NCI-H1417 treated with DMSO at 0.1 percent for 48 hours (cell line): ENCODE measurements at regions not wholly inside any gene's neighbourhood (a gene's known extent, or its start where the extent isn't known, plus 50 kb on each side); places are given as distances from the start of the nearest gene placed in this dataset.

Experiments used
- DNase-seq: peaks from one replicate; lab custom pipeline; 2025; lab: John Stamatoyannopoulos, UW

GRCh38 chr3:17983106-17983505 lies 240.7 kb upstream of the TBC1D5 start:
- DNase-seq: no peak

DNA sequence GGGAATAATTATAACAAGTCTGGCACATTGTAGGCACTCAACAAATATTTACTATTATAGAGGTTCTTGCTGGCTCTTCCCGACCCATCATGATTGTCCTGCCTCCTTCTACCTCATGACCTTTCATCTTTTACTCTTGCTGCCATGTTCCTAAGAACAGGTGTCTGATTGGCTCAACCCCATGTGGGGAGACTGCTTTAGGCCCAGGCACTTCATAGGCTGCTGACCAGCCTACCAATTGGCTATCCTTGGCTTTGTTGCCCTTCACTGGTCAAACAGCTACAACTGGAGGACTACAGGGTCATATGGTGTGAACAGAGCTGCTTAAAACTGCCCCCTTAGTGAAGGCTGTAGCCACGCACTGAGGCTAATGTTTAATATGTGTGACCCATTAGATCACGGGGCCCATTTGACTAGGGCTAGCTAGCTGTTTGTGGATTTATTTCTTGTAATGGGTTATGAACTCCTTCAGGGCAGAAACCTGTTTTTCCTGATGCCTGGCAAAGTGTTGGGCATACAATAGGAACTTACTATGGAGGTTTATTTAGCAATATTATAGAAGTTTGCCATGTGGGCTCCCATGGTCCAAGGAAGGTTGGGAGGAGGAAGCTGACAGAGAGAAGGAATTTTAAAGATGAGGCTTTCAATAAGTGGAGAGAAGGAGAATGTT lies 239.9 kb upstream of the TBC1D5 start:
- no peak for DNase-seq

DNA sequence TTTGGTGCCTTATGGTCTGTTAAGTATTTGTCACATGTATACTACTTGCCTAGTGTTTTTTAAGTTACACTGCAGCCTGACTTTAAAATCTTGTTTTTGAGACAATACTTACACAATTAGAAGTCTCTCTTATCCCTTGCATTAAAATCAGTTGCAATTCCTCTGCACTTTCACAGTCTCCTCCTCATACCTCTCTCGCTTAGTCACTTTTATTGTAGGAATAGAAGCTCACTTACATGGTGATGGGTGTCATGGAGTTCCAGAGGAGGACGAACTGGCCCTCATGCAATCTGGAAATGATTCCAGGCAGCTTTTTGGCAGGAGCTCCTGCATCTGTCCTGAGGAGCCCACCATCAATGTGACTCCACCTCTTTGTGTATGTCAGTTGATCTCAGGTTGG lies 238.4 kb upstream of the TBC1D5 start:
- no peak for DNase-seq

DNA sequence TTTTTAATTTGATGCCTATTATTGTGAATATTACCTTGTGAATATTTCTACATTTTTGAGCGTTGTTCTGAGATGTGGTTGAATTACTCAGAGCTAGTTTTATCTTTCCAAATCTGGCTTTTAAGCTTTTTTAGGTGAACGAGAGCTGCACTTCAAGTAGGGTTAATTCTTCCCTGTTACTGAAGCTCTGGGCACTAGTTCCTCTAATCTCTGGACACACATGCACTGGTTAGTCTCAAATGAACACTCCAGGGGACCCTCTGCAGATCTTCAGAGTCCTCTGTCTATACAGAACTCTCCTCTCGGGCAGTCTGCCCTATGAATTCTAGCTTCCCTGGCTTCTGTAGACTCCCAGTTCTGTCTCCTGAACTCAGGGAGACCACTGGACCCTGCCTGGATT lies 237.5 kb upstream of the TBC1D5 start:
- no peak for DNase-seq

GRCh38 chr3:17979252-17979651 lies 236.8 kb upstream of the TBC1D5 start:
- no peak for DNase-seq

DNA sequence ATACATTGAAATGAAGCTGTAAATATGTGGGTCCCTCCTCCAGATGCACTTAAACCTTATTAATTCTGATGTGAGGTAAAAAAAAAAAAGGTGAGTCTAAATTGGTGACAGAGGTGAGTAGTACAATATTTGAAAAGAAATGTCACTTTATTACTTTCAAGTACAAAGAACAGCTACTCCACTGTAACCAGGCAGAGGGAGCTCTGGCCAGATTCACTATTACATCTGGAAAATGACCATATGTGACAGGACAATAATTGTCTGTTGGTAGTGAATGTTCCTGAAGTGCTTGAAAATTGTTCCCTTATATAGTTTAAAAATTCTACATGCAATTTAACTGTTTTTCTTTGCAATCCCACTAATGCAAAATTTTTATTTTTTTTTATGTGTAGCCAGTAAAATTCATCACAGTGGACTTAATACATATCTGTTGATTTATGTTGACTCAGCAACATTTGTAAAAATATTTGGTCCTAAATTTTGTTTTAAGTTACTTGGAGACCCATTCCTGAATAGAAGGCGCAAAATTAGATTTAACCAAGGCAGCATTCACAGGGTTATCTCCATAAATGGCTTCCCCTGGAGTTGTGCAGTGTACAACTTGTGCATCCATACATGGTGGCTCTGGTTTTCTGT lies 231.9 kb upstream of the TBC1D5 start:
- no peak for DNase-seq

- no peak for DNase-seq
Measured at GRCh38 chr3:17972959-17973906, 230.8 kb upstream of the TBC1D5 start.

- DNase-seq: no peak
Measured at GRCh38 chr3:17972476-17972875, 230.0 kb upstream of the TBC1D5 start.

DNA sequence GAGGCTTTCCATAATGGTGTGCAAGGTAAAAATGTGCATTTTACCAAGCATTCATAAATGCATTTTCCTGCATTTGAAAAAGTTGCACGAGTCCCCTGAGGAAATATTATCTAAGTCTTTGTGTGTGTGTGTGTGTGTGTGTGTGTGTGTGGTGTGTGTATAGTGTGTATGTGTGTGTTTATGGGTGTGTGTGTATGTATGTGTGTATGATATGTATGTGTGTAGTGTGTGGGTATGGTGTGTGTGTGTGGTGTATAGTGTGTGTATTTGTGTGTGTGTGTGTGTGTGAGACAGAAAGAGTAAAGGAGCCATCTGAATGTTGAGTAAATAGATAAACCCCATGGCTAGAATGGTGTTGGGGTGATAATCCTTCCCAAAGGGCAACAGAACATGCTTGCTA lies 229.6 kb upstream of the TBC1D5 start:
- DNase-seq: no peak

DNA sequence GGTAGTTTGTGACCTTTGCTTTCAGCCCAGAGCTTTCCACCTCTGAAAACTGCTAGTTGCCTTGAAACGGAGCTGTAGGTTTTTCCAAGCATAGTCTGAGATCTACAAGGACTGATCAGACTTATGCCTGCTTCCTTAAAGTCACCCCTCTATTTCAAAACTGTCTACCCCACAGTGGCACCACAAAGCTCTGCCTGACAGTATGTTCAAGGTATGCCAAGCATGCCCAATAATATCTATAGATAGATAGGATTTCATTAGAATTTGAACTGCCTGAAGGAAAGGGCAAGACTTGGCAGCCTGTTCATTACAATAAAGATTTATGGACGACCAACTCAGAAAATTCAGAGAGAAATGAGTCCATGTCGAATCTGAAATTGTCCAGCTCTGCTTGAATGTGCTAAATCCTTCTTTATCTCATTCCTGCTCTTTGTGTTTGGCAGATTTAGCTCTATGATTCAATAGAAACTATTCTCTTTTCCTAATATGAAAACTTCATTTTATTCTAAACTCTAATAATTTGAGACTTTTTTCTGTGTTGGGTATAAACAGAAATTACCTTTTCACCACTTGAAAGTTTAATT lies 227.6 kb upstream of the TBC1D5 start:
- DNase-seq: no peak

DNA sequence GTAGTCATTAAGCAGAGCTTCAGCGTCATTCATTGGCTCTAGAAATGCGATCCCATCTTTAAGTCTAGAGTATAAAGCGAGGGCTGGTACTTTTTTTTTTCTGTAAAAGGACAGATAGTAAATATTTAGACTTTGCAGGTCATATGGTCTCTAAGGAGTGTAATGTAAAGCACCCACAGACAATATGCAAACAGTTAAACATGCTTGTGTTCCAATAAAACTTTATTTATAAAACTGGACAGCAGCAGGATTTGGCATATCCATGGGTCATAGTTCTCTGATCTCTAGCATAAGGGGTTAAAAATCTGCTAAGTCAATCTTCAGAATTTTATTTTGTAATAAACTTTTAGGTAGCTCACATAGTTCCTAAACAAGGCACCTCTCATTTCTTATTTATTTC lies 226.8 kb upstream of the TBC1D5 start:
- DNase-seq: no peak

- no peak for DNase-seq
Measured at GRCh38 chr3:17967953-17968607, 225.6 kb upstream of the TBC1D5 start.

GRCh38 chr3:17967111-17967510 lies 224.7 kb upstream of the TBC1D5 start:
- no peak for DNase-seq

- no peak for DNase-seq
Measured at GRCh38 chr3:17965331-17965730, 222.9 kb upstream of the TBC1D5 start.

DNA sequence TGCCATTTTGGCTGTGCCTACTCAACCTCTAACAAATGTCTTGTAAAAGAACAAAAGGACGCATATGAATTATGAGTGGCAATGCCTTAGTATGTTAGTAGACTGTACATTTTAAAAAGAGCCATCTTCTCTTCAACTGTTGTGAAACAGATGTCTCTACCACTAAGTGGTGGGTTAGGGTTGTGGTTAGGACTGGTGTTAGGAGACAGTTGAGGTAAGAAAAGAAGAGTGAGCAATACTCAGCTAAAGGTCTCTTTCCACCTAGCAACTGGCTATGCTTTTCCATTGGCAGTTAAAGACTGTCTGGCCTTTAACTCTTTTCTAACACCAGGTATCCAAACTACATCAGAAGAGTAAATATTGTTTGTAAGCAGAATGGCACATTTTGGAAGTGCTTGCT lies 221.7 kb upstream of the TBC1D5 start:
- no peak for DNase-seq

GRCh38 chr3:17955411-17955810 lies 213.0 kb upstream of the TBC1D5 start:
- no peak for DNase-seq

GRCh38 chr3:17954801-17955200 lies 212.4 kb upstream of the TBC1D5 start:
- no peak for DNase-seq

DNA sequence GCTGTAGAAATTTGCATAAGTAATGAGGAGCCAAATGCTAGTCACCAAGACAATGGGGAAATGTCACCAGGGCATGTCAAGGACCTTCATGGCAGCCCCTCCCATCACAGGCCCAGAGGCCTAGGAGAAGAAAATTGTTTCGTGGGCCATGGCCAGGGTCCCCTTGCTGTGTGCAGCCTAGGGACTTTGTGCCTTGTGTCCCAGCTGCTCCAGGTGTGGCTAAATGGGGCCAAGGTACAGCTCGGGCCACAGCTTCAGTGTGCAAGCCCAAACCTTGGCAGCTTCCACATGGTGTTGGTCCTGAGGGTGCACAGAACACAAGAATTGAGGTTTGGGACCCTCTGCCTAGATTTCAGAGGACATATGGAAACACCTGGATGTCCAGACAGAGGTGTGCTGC lies 208.8 kb upstream of the TBC1D5 start:
- no peak for DNase-seq

DNA sequence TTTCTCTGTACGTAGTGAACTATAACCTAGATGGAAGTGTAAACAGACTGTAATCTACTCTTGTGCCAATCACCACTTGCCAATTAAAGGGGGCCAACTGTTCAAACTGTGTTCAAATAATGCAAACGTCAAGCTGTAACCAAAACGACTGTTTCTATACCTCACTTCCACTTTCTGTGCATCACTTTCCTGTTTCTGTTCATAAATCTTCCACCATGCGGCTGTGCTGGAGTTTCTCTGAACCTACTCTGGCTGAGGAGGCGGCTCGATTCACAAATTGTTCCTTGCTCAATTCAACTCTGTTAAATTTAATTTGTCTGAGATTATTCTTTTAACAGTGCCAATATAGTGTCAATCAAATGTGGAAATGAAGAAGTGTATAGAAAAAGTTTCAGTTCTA lies 206.7 kb upstream of the TBC1D5 start:
- no peak for DNase-seq

DNA sequence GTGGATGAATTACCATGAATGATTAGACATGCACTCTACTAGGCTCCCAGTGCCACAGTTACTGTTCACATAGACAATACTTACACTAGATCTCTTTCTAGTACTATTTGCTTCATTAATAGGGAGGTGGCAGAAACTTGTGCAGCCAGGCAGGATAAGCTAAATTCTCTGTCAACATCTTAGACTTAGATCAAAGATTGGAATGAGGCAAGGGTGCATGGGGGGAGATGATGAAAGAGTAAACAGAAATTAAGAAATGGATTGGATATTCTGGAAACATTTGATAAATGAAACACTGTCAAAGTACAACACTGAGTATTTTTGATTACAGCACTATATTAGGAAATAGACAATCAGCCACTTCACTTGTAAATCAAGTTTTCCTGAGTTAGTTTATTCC lies 205.4 kb upstream of the TBC1D5 start:
- DNase-seq: no peak

DNA sequence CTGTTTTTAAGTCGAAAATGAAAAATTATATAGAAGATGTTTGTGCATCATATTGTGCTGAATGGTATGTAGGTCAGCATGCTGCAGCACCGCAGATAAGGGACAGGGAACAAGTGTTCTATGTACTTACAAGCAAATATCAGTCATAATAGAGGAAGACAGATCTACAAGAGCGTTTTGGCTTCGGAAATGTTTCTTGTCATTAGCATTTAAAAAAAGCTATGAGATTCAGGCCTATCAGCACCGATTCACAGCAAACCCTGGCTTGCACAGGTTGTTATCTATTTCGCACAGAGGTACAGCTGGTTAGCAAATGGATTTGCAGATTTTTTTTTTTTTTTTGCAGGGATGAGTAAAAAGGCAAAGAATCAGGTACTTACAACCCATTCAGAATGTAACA lies 204.2 kb upstream of the TBC1D5 start:
- DNase-seq: no peak

DNA sequence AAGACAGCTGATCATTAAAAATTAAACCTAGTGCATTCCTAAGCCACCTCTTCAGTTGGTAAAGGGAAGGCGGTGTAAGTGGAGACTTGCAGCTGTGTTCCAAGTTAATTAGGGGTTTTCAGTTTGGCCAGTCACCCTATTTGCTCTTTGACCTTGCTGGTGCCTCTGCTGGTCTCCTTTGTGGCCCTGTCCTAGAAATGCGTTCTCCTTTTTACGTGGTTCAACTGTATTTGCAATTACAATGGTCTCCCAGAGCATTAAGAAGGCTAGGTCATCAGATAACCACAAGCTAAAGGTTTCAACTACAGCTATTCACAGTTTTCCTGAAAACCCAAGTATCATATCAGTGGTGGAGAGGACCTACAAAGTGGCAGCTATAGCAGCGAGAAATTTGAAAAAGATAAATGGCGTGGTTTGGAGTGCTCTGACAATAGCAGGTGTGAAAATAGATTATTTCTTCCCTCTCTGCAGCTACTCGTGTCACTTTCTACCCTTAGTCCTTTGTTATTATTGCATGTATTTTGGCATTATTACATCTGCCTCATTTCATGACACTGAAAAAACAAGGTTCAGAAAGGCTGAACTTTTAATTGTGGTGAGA lies 203.5 kb upstream of the TBC1D5 start:
- DNase-seq: no peak
